ENCODE measurements at regions not wholly inside any gene's neighbourhood (a gene's known extent, or its start where the extent isn't known, plus 50 kb on each side); places are given as distances from the start of the nearest gene placed in this dataset.

DNA sequence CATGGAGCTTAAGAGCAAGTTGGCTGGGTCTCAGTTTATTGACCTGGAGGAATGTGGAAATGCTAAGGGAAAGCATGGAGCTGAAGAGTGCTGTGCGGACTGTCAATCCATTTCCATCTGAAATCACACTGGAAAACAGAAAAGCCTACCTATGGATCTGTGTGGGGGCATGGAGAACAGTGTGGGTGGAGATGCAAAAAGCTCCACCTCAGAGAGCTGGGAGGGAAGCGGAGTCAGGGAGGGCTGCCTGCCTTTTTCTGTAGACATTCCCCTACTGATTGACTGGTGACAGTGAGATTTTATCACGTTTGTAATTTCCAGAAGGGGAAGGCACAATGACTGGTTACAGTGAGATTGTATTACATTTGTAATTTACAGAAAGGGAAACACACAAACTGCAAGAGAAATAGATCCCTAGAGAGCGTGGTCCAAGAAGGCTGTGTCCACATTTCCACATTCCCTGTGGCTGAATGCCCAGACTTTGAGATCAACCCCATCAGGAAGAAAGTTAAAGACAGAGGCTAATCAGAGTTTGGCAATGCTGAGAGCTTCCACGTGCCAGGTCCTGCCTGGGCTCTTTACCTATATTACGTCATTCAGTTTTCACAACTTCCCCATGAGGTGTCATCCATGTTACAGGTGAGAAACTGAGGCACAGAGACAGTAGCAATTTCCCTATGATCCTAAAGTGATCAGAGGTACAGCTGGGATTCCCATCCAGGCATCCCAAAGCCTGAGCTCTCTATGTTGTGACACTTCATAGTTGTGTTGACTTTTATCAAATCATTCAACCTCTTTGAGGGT, 67.7 kb upstream of the NSMCE3 start:
- TF ChIP-seq, protein P1, sequence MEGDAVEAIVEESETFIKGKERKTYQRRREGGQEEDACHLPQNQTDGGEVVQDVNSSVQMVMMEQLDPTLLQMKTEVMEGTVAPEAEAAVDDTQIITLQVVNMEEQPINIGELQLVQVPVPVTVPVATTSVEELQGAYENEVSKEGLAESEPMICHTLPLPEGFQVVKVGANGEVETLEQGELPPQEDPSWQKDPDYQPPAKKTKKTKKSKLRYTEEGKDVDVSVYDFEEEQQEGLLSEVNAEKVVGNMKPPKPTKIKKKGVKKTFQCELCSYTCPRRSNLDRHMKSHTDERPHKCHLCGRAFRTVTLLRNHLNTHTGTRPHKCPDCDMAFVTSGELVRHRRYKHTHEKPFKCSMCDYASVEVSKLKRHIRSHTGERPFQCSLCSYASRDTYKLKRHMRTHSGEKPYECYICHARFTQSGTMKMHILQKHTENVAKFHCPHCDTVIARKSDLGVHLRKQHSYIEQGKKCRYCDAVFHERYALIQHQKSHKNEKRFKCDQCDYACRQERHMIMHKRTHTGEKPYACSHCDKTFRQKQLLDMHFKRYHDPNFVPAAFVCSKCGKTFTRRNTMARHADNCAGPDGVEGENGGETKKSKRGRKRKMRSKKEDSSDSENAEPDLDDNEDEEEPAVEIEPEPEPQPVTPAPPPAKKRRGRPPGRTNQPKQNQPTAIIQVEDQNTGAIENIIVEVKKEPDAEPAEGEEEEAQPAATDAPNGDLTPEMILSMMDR (IDR thresholded peaks at IDR 0.05) = no peak
- TF ChIP-seq POLR2A (IDR thresholded peaks at IDR 0.05) (no peak), POLR2AphosphoS5 (IDR thresholded peaks at IDR 0.05) (no peak)

Measured in upper lobe of left lung (tissue), 4 donors.